ENCODE measurements at regions not wholly inside any gene's neighbourhood (a gene's known extent, or its start where the extent isn't known, plus 50 kb on each side); places are given as distances from the start of the nearest gene placed in this dataset.

DNA sequence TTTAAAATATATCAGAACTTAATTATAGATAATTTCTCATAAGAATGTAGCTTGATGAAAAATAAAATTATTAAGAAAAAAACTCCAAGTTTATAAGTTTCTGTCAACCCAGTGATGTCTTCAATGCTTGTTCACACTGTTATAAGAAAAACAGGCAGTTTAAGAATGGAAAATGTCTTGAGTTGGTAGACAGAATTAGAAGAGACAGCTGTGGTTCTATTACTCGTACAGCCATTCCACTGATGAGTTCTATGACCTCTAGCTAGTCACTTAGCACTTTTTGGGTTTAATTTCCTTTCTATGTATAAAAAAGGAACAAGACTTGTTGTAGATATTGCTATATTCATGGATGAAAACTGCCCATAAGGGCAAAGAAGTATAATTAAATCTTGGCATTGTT lies 1013.1 kb upstream of the ATXN8OS start:
- no peak for TF ChIP-seq SUZ12 (IDR thresholded peaks at IDR 0.05; ENCODE audit: extremely low read depth, insufficient read depth, insufficient read length)
- TF ChIP-seq YY1 (IDR thresholded peaks at IDR 0.05; ENCODE audit: insufficient read depth, insufficient read length) = no peak
